ENCODE measurements at regions not wholly inside any gene's neighbourhood (a gene's known extent, or its start where the extent isn't known, plus 50 kb on each side); places are given as distances from the start of the nearest gene placed in this dataset.

DNA sequence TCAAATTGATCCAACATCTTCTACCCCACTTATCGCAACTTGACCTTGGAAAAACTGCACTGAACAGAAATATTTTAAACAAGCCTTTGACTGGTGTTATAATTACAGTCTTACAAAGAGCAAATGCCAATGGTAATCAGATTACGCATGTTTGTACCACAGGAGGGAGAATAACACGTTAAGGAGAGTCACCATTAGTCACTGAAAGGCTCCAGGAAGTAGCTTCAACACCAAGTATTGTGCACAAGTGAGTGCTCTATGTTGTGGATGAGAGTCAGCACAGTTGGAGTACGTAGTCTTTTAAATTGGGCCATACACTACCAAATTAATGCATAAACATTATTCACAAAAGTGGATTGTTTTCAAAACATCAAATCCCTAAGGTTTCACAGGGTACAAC lies 1081.5 kb upstream of the TENM3 start:
- no peak for TF ChIP-seq CTCF (conservative IDR thresholded peaks at IDR 0.05)
- TF ChIP-seq ZFX (IDR thresholded peaks at IDR 0.05), result no peak

Data from C4-2B (cell line).